ENCODE measurements at regions not wholly inside any gene's neighbourhood (a gene's known extent, or its start where the extent isn't known, plus 50 kb on each side); places are given as distances from the start of the nearest gene placed in this dataset.
"Not testable (repeated sequence)": the region's sequence is repeated elsewhere in the genome, so short reads cannot be mapped to it uniquely, and the experiment has no call there.

DNA sequence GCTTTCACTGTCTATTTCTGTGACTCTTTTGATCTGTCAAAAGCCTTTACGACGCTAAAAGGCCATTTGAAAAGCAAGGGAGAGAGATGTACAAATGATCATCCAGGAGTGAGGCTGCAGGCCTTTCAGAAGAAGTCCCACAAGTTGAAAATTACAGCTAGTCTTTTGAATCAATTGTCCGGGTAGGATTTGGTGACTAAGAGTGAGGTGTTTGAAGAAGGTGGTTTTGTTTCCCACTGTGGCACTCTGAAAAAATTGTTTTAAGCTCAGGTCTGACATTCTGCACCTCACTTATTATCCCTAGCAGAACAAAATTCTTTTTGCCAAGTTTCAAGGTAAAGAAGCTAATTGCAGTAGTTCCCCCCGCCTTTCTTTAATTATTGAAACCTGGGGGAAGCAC is 50.8 kb upstream of the TMEM108 start:
- DNase-seq (ENCODE audit: low spot score), result no peak

DNA sequence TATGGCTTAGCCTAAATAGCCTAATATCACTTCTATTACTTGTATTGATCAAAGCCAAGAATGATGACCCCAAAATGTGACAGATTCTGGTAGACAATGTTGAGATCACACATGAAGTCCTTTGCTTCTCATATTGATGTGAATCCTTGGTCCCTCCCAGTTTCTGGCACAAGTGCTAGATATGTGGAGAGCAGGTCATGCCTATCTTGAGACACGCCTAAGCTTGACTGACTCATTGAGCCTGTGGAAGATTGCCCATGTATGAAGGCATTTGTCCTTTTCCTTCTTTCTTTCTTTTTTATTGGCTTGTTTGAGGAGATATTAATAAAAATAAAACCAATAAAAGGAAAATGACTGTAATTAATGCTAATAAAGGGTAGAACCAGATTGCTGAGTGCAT is 54.0 kb upstream of the TMEM108 start:
- DNase-seq (ENCODE audit: low spot score), result no peak

DNA sequence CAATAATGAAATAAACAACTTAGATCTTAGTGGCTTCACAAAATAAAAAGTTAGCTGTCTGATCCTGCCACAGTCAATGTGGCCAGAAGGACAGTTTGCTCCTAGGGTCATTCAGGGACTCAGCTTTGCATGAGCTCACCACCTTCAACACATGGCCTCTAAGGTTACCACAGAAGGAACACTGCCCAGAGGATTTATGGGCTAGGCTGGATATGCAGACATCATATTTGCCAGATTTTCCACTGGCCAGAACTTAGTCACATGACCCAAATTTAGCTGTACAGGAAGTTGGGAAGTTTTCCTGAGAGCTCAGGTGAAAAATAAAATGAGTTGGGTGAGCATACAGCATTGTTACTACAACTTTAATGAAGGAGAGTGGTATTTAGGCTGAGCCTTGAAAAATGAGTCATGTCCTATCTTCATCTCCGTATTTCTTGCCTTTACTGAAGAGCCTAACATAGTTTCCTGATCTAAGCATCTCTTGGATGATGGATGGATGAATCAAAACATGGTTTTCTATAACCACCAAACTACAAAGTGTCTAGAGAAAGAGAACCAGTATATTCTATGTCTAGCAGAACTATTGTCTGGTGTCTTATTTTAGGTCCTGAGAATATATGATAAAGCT is 54.9 kb upstream of the TMEM108 start:
- no peak for DNase-seq (ENCODE audit: low spot score)

DNA sequence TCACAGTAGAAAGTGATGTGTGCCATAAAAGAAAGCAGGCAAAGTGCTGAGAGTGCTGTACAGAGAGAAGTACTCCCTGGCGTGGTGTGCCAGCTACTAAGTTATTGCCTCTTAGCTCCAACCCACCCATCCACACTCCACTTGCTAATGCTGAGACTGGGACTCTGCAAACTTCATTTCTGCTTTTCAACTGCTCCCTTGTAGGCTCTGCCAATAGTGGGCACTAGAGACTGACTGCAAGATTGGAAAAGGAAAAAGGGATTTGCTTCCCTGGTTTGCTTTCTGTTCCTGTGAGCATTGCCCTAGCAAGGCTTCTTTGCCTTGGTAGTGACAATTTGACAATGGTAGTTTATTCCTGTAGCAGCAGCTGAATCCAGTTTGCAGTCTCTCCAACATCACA is 56.5 kb upstream of the TMEM108 start:
- no peak for DNase-seq (ENCODE audit: low spot score)

DNA sequence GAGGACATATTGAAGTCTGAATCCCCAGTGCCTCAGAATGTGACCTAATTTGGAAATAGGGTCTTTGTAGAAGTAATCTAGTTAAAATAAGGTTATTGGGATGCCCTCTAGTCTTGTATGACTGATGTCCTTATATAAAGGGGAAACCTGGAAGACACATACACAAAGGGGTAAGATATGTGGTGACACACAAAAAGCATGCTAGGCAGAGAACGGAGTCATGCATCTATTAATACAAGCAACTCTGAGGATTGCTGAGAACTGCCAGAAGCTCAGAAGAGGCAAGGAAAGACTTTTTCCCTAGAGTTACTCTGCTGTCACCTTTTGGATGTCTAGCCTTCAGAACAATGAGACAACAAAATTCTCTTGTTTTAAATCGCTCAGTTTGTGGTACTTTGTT is 58.1 kb upstream of the TMEM108 start:
- no peak for DNase-seq (ENCODE audit: low spot score)

DNA sequence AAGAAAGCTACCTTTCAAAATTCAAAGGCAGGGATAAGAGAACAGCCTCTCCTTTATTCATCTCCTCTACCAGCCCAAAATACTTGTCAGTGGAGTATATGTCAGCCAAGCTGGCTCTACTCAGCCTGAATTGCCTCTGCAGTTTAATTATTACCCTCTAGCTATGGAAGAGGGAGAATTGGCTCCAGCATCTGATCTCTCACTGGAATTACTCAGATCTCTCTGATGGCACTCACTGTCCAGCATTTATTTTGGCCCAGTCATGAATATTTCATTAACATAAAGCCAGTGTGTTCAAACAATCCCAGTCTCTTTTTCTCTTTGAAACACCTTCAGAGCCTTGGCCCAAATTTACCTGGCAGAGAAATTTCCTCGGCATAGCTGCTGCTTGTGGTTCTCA is 58.6 kb upstream of the TMEM108 start:
- DNase-seq (ENCODE audit: low spot score), result no peak

DNA sequence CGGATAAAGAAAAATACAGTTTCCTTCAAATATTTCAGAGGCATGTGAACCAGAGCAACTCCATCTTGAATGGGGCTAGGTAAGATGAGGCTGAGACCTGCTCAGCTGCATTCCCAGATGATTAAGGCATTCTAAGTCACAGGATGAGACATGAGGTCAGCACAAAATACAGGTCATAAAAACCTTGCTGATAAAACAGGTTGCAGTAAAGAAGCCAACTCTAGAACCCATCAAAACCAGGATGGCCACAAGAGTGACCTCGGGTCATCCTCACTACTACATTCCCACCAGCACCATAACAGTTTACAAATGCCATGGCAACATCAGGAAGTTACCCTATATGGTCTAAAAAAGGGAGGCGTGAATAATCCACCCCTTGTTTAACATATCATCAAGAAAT is 59.2 kb upstream of the TMEM108 start:
- not testable (repeated sequence) for DNase-seq (ENCODE audit: low spot score)

DNA sequence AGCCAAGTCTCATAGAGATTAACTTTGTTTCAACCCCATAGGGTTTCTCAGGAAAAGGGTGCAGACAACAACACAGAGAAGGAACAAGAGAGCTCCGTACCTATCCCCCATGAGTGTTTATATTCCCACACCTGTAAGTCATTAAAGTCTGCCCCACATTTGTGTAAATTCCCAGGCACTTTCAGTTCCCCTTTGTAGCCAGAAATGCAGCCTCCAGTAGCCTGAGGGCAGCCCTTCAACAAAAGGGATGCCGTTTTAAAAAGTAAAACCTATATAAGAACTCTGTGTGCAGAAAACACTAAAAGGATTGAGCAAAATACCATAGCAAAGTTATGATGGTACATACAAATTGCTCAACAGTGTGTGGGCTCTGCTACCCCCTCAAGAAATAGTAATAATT is 59.7 kb upstream of the TMEM108 start:
- DNase-seq (ENCODE audit: low spot score), result no peak

DNA sequence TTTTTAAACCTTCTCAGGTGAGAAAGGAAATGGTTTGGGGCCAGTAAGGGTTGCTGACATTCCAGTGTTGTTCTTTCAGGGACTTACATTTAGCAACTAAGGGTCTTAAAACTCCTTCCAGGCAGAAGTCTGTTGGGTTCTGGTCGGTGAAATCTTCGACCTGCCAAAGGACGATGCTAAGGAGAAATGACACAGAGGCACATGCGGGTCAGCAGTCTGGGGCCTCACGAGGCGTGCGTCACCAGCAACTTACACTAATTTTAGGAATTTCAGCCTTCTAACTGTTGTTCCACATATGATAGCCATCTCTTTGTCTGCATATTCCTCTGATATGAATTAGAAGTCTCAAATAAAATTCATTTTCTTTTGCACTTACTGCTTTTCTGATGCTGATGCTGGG is 64.1 kb upstream of the TMEM108 start:
- DNase-seq (ENCODE audit: low spot score), result no peak

DNA sequence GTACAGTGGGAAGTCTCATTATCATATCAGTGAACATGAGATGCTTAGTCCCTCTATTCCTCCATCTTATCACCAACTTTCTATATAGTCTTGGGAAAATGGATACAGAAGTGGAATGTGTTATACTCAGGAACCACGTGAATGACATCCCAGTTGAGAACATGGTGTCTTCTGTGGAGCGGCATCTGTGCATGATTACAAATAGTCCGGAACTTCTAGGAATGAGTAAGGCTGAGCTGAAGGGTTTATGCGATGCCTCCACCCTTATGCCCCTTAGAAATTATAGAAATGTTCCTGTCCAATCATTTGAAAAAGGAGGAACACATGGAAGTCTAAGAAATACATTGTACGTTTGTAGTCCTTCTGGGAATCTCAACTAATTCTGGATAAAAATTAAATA is 64.8 kb upstream of the TMEM108 start:
- DNase-seq (ENCODE audit: low spot score), result no peak

DNA sequence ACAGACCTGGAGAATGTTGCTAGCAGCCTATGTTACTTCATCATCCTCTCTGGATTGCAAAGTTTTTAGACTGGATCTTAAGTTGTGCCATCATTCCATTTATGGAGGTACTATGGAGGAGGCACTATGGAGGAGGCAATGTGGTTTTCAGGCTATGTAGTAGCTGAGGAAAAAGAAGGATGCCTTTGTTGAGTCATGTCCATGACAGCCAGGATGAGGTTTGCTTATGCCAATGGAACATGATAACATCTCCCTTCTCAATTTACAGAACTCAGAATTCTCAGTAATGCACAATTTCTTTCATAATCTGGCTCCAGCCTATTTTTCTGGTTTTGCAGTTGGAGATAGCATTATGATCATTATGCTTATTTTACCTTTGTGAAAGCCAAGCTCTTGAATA is 65.9 kb upstream of the TMEM108 start:
- DNase-seq (ENCODE audit: low spot score), result no peak

DNA sequence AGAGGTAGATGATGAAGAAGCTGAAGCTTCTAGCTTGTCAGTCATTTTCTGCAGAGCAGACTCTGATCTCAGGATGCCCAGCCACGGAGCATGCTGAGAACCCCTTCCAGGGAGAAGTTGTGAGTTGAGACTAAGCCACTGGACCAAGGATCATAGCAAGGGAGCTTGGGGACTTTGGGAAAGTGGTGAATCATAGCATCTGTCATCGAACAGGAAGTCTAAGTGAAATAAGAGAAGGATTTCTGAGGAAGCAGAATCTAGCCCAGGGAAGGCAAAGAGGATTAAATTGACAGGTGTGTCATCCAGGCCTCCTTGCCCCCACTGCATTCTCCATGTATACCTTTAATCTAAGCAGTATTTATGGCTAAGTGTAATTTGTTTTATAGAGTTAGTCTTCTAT is 71.8 kb upstream of the TMEM108 start:
- no peak for DNase-seq (ENCODE audit: low spot score)

DNA sequence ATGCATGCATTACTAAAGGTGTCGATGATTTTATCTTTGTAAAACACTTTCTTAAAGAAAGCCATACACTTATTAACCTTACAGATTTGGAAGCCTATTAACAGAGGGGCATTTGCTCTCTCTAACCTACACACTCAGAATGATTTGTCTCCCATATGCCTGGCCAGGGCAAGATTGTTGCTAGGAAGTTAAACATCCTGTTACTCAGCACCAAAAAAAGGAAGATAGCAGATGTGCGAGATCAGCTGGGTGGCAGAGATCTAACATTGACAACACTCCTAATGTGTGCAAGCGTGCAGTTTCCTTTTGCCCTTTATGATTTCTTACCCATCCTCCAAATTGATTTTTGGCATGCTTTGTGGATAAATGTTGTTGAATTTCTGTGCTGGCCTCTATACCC is 73.9 kb upstream of the TMEM108 start:
- DNase-seq (ENCODE audit: low spot score), result no peak

DNA sequence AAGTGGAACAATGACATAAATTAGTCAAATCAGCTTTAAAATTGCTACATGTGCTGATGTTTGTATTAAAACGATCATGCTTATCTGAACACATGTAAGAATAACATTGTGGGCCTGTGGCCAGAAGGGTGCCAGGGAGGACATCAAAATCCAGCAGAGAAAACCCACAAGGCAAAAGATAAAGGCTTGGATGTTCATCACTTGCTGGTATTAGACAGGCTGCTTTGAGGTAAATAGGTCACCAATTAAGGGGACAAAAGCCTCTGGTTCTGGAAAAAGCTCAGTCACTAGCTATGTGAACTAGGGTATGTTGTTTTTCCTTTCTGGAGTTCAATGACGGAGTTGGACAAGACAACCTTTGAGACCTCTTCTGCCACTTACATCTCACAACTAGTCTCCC is 74.4 kb upstream of the TMEM108 start:
- no peak for DNase-seq (ENCODE audit: low spot score)

DNA sequence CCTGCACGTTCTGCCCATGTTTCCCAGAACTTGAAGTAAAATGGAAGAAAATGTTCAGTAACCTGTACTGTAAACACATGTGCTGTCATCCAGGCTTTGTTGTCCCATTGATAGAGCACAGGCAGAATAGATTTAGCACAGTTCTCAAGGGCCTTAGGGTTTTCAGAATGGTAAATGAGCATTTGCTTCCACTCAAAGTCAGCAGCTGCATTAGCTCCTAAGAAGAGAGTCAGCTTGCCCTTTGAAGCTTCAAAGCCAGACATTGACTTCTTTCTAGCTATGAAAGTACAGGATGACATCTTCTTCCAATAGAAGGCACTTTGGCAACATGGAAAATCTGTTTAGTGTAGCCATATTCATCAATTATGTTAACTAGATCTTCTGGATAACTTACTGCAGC is 76.2 kb upstream of the TMEM108 start:
- DNase-seq (ENCODE audit: low spot score), result no peak

DNA sequence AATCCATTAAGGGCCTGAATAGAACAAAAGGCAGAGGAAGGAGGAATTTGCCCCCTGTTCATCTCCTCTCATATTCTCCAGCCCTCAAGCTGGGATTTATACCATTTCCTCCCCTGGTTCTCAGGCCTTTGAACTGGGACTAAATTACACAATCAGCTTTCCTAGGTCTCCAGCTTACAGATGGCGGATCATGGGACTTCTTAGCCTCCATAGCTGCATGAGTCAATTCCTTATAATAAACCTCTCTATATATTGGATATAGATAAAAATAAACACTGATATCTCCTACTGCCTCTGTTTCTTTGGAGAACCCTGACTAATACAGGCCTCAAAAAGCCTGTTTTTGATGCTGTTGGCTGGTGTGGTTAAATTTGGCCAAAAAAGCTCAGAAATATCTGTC is 84.5 kb upstream of the TMEM108 start:
- no peak for DNase-seq (ENCODE audit: low spot score)

DNA sequence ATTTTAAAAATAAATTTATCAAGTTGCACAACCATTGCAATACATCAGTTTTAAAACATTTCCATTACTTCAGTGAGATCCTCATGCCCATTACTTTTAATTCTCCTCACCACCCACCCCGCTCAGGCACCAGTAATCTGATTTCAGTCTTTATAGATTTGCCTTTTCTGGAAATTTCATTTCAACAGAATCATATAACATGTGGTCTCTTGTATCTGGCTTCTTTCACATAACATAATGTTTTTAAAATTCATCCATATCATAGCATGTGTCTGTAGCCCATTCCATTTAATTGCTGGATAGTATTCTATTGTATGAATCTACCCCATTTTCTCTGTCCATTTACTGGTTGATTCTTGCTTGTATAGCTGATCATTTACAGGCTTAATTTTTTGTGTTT is 110.3 kb upstream of the TMEM108 start:
- DNase-seq (ENCODE audit: low spot score), result no peak

DNA sequence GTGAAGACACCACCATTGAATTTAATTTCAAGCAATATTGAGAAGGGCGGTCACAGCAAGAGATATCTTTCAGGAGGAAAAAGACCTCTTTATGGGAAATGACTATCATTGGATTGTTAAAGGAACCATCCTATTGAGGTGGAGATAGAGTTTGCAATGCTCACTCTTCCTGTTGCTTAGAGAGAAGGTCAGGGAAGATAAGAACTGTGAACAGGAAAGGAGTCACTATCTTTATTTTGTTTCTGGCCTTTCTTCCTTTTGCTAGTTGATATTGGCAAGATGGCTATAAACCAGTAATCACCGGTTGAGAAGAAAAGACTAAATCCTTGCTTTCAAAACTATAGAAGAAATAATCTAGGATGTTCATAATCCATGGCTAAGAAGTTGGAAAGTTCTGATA is 112.1 kb upstream of the TMEM108 start:
- no peak for DNase-seq (ENCODE audit: low spot score)

DNA sequence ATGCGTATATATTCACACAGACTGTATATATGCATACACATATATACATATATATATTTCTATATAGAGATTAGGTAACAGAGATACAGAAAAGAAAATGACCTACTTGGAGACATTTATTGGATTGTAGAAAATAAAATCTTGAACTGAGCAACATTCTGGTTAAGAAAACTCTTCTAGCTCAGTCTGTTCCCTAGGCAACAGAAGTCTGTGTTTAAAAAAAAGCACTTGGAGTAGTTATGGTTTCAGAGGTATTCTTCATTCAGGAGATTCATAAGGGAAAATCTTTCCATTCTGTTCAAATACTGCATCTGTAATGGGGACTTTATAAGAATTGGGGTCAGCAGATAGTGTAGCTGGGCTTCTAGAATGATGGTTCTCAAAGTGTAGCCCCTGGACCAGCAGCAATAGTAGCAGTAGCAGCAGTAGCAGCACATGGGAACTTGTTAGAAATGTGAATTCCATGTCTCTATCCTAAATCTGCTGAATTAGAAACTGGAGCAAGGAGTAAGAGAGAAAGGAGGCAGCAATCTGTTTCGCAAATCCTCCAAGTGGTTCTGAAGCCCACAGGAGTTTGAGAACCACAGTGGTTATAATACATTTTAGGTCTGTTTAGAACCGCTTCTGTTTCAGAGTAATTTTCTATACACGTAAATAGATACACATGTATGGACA is 112.8 kb upstream of the TMEM108 start:
- DNase-seq (ENCODE audit: low spot score), result no peak

DNA sequence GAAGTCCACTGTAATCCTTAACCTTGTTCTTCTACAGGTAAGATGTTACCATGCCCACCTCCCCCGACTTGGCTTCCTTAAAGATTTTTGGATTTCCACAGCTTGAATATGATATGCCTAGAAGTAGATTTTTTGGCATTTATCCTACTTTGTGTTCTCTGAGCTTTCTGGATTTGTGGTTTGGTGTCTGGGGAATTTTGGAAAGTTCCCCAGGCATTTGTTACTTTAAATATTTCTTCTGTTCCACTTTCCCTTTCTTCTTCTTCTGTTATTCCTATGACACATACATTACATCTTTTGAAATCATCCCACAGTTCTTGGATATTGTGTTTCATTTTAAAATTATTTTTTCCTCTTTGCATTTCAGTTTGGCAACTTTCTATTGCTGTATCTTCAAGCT is 122.1 kb upstream of the TMEM108 start:
- DNase-seq (ENCODE audit: low spot score), result no peak

DNA sequence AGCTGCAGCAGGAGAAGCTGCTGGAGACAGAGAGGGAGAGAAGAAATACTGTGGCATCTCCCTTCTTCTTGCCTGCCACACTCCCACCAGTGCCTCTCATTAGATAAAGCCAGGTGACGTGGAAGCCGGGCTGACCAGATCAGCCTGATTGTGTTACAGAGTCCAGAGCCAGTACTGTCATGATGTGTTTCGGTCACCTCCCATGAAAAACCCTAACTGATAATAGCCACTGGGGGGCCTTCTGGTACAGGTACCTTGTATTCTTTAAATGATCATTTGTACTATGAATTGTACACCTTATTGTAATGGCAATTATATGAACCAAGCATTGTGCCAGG is 125.8 kb upstream of the TMEM108 start:
- DNase-seq (ENCODE audit: low spot score), result no peak

DNA sequence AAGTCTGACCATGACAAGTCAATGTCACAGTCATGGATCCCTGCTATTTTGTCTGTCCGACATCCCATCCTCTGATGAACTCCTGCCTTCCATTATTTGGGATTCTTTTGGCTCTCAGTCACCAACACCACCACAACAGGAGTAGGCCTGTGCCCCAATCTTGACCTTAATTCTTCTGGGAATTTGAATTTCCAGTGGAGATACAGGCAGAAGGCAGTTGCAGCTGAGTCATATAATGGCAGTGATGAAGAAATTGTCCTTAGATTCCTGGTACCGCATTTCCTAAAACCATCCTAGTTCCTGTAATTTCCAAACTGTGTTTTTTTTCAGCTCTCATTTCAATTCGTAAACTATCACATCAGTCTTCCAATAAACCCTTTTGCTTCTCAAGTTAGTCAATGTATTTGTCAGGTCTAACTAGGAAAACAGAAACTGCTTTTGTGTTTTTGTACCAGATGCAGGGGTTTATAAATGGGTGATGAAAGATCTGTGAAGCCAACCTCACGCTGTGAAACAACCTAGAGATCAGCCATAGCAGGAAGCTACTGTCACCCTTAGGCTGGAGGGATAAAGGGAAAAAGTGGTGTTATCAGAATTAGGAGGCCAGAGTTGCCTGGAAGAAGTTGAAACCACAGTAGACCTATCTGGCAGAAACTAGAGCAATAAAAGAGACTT is 126.3 kb upstream of the TMEM108 start:
- peak; percentile 28 for DNase-seq (ENCODE audit: low spot score)

DNA sequence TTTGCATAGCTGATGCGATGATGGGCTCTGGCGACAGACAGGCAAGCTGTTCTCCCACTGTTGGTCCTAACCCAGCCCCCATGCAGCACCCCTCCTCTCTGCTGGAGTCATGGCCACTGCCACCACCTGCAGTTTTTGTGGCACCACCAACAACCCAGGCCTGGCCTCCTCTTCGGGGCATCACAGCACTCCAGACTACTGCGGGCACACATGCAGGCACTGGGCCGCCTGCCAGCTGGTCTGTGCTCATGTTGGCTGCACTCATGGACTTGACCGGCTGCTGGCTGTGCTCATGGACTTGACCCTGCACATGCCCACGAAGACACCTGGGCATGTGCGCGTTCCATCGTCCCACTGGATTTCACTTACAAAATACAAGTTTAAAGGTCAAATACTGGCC is 130.9 kb upstream of the TMEM108 start:
- no peak for DNase-seq (ENCODE audit: low spot score)

DNA sequence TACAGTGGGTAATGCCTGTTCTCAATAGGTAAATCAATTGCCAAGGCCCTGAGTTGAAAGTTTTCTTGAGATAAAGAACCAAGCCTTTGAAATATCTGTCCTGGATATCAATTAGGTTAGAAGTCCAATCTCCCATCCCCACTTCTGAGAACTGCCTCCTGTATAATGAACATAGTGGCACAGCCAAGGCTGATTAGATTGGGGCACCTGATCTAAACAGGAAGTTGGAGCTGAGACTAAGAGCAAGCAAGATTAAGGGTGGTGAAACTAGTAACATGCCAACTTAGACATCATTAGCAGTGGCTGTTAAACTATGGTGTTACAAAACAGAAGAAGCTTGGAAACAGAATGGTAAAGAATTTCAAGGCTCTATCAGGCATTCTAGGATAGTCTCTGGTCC is 137.7 kb upstream of the TMEM108 start:
- no peak for DNase-seq (ENCODE audit: low spot score)
